ENCODE measurements at regions not wholly inside any gene's neighbourhood (a gene's known extent, or its start where the extent isn't known, plus 50 kb on each side); places are given as distances from the start of the nearest gene placed in this dataset.

GRCh38 chr4:159608436-159608835, 505.6 kb downstream of the RAPGEF2 start:
- Histone ChIP-seq H3K9me3 (ENCODE audit: insufficient read depth in 2 of 2, low read depth in 1 of 2, low read length in 1 of 2) (peaks cover 4 to 6% of the 10 kb centered on the region in 2 experiments; a peak in 2 of 4 replicates), H4K8ac (ENCODE audit: extremely low read depth, insufficient read depth, low read length) (no peak overlapping the region), H3K56ac (replicated peaks; ENCODE audit: insufficient read length, low read depth, low read length) (no peak overlapping the region), H3K9ac (replicated peaks in 1 of 4; ENCODE audit: extremely low read depth in 1 of 4, low read depth in 3 of 4, low read length in 3 of 4) (no peak overlapping the region), H4K20me1 (replicated peaks in 1 of 2; ENCODE audit: control insufficient read depth in 1 of 2, insufficient read depth in 2 of 2, low read length in 2 of 2) (no peaks in the 10 kb centered on the region), H3K79me2 (ENCODE audit: control insufficient read depth in 1 of 2, insufficient read depth in 2 of 2, low read length in 2 of 2) (no peaks in the 10 kb centered on the region), H2BK12ac (ENCODE audit: low read depth, low read length) (no peak overlapping the region), H2BK5ac (ENCODE audit: low read depth, low read length) (no peak overlapping the region), H3K79me1 (ENCODE audit: low read depth, low read length) (no peaks in the 10 kb centered on the region), H2AK5ac (ENCODE audit: low read depth, low read length) (no peak overlapping the region), H3K4ac (replicated peaks; ENCODE audit: insufficient read length, low read depth, low read length) (peak overlapping the region; percentile 38), H3K23ac (ENCODE audit: insufficient read length) (no peak overlapping the region), H4K91ac (replicated peaks; ENCODE audit: insufficient read length, low read length) (no peak overlapping the region), H3K27ac (ENCODE audit: low read depth, low read length) (no peak overlapping the region), H2BK15ac (ENCODE audit: low read length) (no peak overlapping the region), H4K5ac (ENCODE audit: insufficient read length, low read depth, low read length) (peak overlapping the region; percentile 90), H3K23me2 (ENCODE audit: low read depth, low read length) (no peaks in the 10 kb centered on the region), H2BK20ac (ENCODE audit: low read length) (no peak overlapping the region), H3K14ac (ENCODE audit: insufficient read length) (no peak overlapping the region), H3K27me3 (replicated peaks in 1 of 4; ENCODE audit: control insufficient read depth in 3 of 4, extremely low read depth in 1 of 4, insufficient read depth in 3 of 4, low read length in 3 of 4) (no peaks in the 10 kb centered on the region), H3K4me2 (ENCODE audit: insufficient read depth in 1 of 2, low read depth in 2 of 2, low read length in 2 of 2) (no peak overlapping the region), H3K4me1 (replicated peaks in 1 of 4; ENCODE audit: control insufficient read depth in 3 of 4, insufficient read depth in 4 of 4, low read length in 3 of 4) (peaks cover 0 to 3% (median 0%) of the 10 kb centered on the region in 4 experiments; a peak in 1 of 7 replicates), H3K4me3 (ENCODE audit: extremely low read depth in 1 of 4, insufficient read depth in 2 of 4, low read depth in 3 of 4, low read length in 4 of 4) (no peak overlapping the region; a peak in 1 of 8 replicates), H3K36me3 (ENCODE audit: control insufficient read depth in 2 of 4, insufficient read depth in 4 of 4, low read length in 3 of 4) (no peaks in the 10 kb centered on the region; a peak in 1 of 8 replicates), H3K18ac (ENCODE audit: extremely low read depth, low read length) (no peak overlapping the region), H2AFZ (ENCODE audit: low read length) (no peak overlapping the region), H2BK120ac (replicated peaks; ENCODE audit: low read depth, low read length) (no peak overlapping the region)
- DNase-seq (ENCODE audit: low read depth in 1 of 2, low spot score in 2 of 2) (no peak), FAIRE-seq (no peak)
- WGBS, 2 experiments (ENCODE audit: extremely low coverage in 1 of 2, insufficient coverage in 1 of 2, insufficient read length in 1 of 2, insufficient replicate concordance in 2 of 2, low coverage in 1 of 2, low lambda C conversion rate in 2 of 2, missing lambda C conversion rate in 1 of 2): 83% methylated on average over 4 of the region's 4 CpGs; no CpG with 5 or more reads in 1 of the 2 experiments
- ChIA-PET CTCF (ENCODE audit: partially characterized antibody) (no interaction called here), POLR2A (ENCODE audit: partially characterized antibody) (interaction anchor here (1.0 kb wide), 1 partner anchor 13 kb away, joined by 3 read pairs; no protein-coding TSS in a partner anchor)
- TF ChIP-seq SIRT6 (IDR thresholded peaks at IDR 0.05; ENCODE audit: low read length) (no peak), BRCA1 (IDR thresholded peaks at IDR 0.05; ENCODE audit: low read depth, low read length) (no peak), ATF3 (IDR thresholded peaks at IDR 0.05; ENCODE audit: insufficient read depth, low read depth, low read length) (no peak), RAD21 (IDR thresholded peaks at IDR 0.05 in 1 of 2, conservative IDR thresholded peaks at IDR 0.05 in 1 of 2; ENCODE audit: low read depth in 2 of 2, low read length in 2 of 2) (peak; percentile 10 to 13; a peak in 1 of 4 replicates), CEBPB (IDR thresholded peaks at IDR 0.05; ENCODE audit: low read depth, low read length) (0 out of 2 replicates have a peak, but pooled peaks have one; percentile 55), CHD1 (IDR thresholded peaks at IDR 0.05; ENCODE audit: low read depth, low read length) (no peak)

Data from H1 (cell line).